ENCODE measurements at regions not wholly inside any gene's neighbourhood (a gene's known extent, or its start where the extent isn't known, plus 50 kb on each side); places are given as distances from the start of the nearest gene placed in this dataset.

- BruUV-seq (replicated peaks): no TSS peak
- RAD21 ChIA-PET (ENCODE audit: low non-redundant PET in 1 of 2, low total read pairs in 2 of 2, uncharacterized antibody in 2 of 2, unreplicated experiment in 2 of 2): interaction anchor here (0.5 to 1.3 kb wide), 8 partner anchors 12 to 472 kb away, joined by 3 to 15 read pairs (median 3); partner anchors contain the start of gene SLC2A11 (in 1 of the 2)
Observed at GRCh38 chr22:23385678-23386631, 194.1 kb downstream of the IGLL1 start.

More at GRCh38 chr22:23385678-23386631, 194.1 kb downstream of the IGLL1 start:
- Histone ChIP-seq H3K4me2 (ENCODE audit: low read length) (0 out of 2 replicates have a peak overlapping the region, but pooled peaks have one; percentile 7), H4K20me1 (ENCODE audit: insufficient read depth) (no peaks in the 10 kb centered on the region), H3K4me1 (ENCODE audit: control insufficient read depth in 1 of 2, insufficient read depth in 2 of 2, low read length in 2 of 2) (no peaks in the 10 kb centered on the region), H3K79me2 (ENCODE audit: insufficient read depth, low read length) (no peaks in the 10 kb centered on the region), H3K9me3 (ENCODE audit: control insufficient read depth in 1 of 2, insufficient read depth in 1 of 2, low read depth in 1 of 2, low read length in 2 of 2) (no peaks in the 10 kb centered on the region), H3K27ac (ENCODE audit: low read depth, low read length) (no peak overlapping the region; the same call in 1 of the 2 replicates), H3K27me3 (ENCODE audit: insufficient read depth, low read length) (no peaks in the 10 kb centered on the region), H2AFZ (ENCODE audit: low read depth, low read length, poor library complexity, severe bottlenecking) (no peak overlapping the region), H3K9me2 (ENCODE audit: insufficient read depth) (no peaks in the 10 kb centered on the region), H3K36me3 (ENCODE audit: control insufficient read depth in 1 of 2, insufficient read depth in 2 of 2, low read length in 2 of 2) (no peaks in the 10 kb centered on the region), H3K9ac (ENCODE audit: low read length) (no peak overlapping the region), H3K4me3 (replicated peaks in 1 of 2; ENCODE audit: low read depth in 1 of 2, low read length in 2 of 2) (no peak overlapping the region)
- peak; percentile 95 for ATAC-seq
- CTCF ChIA-PET: interaction anchor here (0.7 to 1.8 kb wide), 22 partner anchors 9 to 427 kb away, joined by 3 to 29 read pairs (median 4); partner anchors contain the start of genes BCR, RAB36 and RSPH14
- TF ChIP-seq ZBTB33 (IDR thresholded peaks at IDR 0.05; ENCODE audit: extremely low read depth, insufficient replicate concordance, low read length) (no peak), YY1 (IDR thresholded peaks at IDR 0.05; ENCODE audit: extremely low read depth, insufficient replicate concordance, low read depth, low read length) (no peak), SIN3A (IDR thresholded peaks at IDR 0.05; ENCODE audit: low read depth) (no peak), POLR2A (IDR thresholded peaks at IDR 0.05; ENCODE audit: borderline replicate concordance, extremely low read depth, insufficient read depth, insufficient read length) (no peak), POLR2AphosphoS5 (IDR thresholded peaks at IDR 0.05; ENCODE audit: low read depth, low read length) (no peak), RAD21 (IDR thresholded peaks at IDR 0.05; ENCODE audit: low read depth) (peak; percentile 93), ZFX (IDR thresholded peaks at IDR 0.05) (no peak), CTCF (IDR thresholded peaks at IDR 0.05 in 2 of 3, conservative IDR thresholded peaks at IDR 0.05 in 1 of 3; ENCODE audit: borderline replicate concordance in 1 of 3, insufficient read depth in 1 of 3, low read depth in 2 of 3, low read length in 2 of 3) (peak; percentile 94 to 98 (median 96)), JUND (IDR thresholded peaks at IDR 0.05) (no peak)
- peak; percentile 61 for DNase-seq (ENCODE audit: low read depth, low spot score)
- intact Hi-C loops (cut with micrococcal nuclease): loop anchor here (1.0 to 5.0 kb wide), 3 partner anchors 71 to 427 kb away; no protein-coding TSS in a partner anchor
- POLR2A ChIA-PET: no interaction called here
